ENCODE measurements at regions not wholly inside any gene's neighbourhood (a gene's known extent, or its start where the extent isn't known, plus 50 kb on each side); places are given as distances from the start of the nearest gene placed in this dataset.

- TF ChIP-seq CTCF (IDR thresholded peaks at IDR 0.05; ENCODE audit: extremely low read depth, insufficient read depth, missing control alignments), result no peak
- in situ Hi-C loops (cut with MboI; ENCODE audit: low pct_unique_long_range_greater_than_20kb, low sequenced_read_pairs, unreplicated experiment), result no loop called here
- DNase-seq (ENCODE audit: low spot score), result no peak
These were observed 124.3 kb upstream of the TOP3B start for GRCh38 chr22:22106855-22107254.

- DNase-seq (ENCODE audit: low spot score), result no peak
- TF ChIP-seq CTCF (IDR thresholded peaks at IDR 0.05; ENCODE audit: extremely low read depth, insufficient read depth, missing control alignments), result no peak
- in situ Hi-C loops (cut with MboI; ENCODE audit: low pct_unique_long_range_greater_than_20kb, low sequenced_read_pairs, unreplicated experiment), result no loop called here
These were observed 122.8 kb upstream of the TOP3B start for GRCh38 chr22:22105364-22105763.

GRCh38 chr22:22103078-22103875 is 120.7 kb upstream of the TOP3B start:
- in situ Hi-C loops (cut with MboI; ENCODE audit: low pct_unique_long_range_greater_than_20kb, low sequenced_read_pairs, unreplicated experiment), result no loop called here
- no peak for DNase-seq (ENCODE audit: low spot score)
- peak; percentile 48 for TF ChIP-seq CTCF (IDR thresholded peaks at IDR 0.05; ENCODE audit: extremely low read depth, insufficient read depth, missing control alignments)

- TF ChIP-seq CTCF (IDR thresholded peaks at IDR 0.05; ENCODE audit: extremely low read depth, insufficient read depth, missing control alignments), result peak; percentile 41
- in situ Hi-C loops (cut with MboI; ENCODE audit: low pct_unique_long_range_greater_than_20kb, low sequenced_read_pairs, unreplicated experiment), result no loop called here
- no peak for DNase-seq (ENCODE audit: low spot score)
These were observed 117.5 kb upstream of the TOP3B start for GRCh38 chr22:22099833-22100812.

GRCh38 chr22:22099194-22099486 is 116.6 kb upstream of the TOP3B start:
- in situ Hi-C loops (cut with MboI; ENCODE audit: low pct_unique_long_range_greater_than_20kb, low sequenced_read_pairs, unreplicated experiment), result no loop called here
- TF ChIP-seq CTCF (IDR thresholded peaks at IDR 0.05; ENCODE audit: extremely low read depth, insufficient read depth, missing control alignments), result no peak
- DNase-seq (ENCODE audit: low spot score), result peak; percentile 56

- DNase-seq (ENCODE audit: low spot score), result no peak
- in situ Hi-C loops (cut with MboI; ENCODE audit: low pct_unique_long_range_greater_than_20kb, low sequenced_read_pairs, unreplicated experiment), result no loop called here
- no peak for TF ChIP-seq CTCF (IDR thresholded peaks at IDR 0.05; ENCODE audit: extremely low read depth, insufficient read depth, missing control alignments)
These were observed 116.0 kb upstream of the TOP3B start for GRCh38 chr22:22098457-22099193.

All from GM13977 (cell line).